WTC11 (cell line): ENCODE measurements at regions not wholly inside any gene's neighbourhood (a gene's known extent, or its start where the extent isn't known, plus 50 kb on each side); places are given as distances from the start of the nearest gene placed in this dataset.
A peak's percentile ranks its signal among the peaks of the same experiment; 100 is the strongest.

Experiments used
- ATAC-seq: fragments of 200-7000 bp; cut with Tn5 transposase; 2 replicates; pipeline ENCODE4 v1.10.0; 2021; ENCODE audit warnings: mild to moderate bottlenecking, moderate library complexity
- CTCF ChIA-PET: fragments of 300-600 bp; sonication (Branson Sonifier 250); formaldehyde crosslinking; loops from one replicate; lab custom pipeline; 2021; ENCODE audit warnings: antibody characterized with exemption; lab: Charles Lee
- POLR2A ChIA-PET: fragments of 350-600 bp; sonication (Branson Sonifier 250); formaldehyde crosslinking; loops from one replicate; lab custom pipeline; 2021; ENCODE audit warnings: antibody characterized with exemption; lab: Charles Lee
- DNase-seq: peaks from one replicate; pipeline ENCODE4 v3.0.0; 2021; ENCODE audit warnings: low spot score
- H3K27ac Mint-ChIP-seq: 2 replicates; pipeline ENCODE4 v1.8.0; 2021; ENCODE audit warnings: mixed read lengths
- H3K27me3 Mint-ChIP-seq: 2 replicates; pipeline ENCODE4 v1.8.0; 2021; ENCODE audit warnings: low read depth, mild to moderate bottlenecking, moderate library complexity, mixed read lengths
- H3K36me3 Mint-ChIP-seq: 2 replicates; pipeline ENCODE4 v1.8.0; 2021; ENCODE audit warnings: mixed read lengths
- H3K4me1 Mint-ChIP-seq: 2 replicates; pipeline ENCODE4 v1.8.0; 2022; ENCODE audit warnings: mixed read lengths
- H3K4me3 Mint-ChIP-seq: 2 replicates; pipeline ENCODE4 v1.8.0; 2021; ENCODE audit warnings: mild to moderate bottlenecking, moderate library complexity, mixed read lengths
- H3K9me3 Mint-ChIP-seq: 2 replicates; pipeline ENCODE4 v1.8.0; 2021; ENCODE audit warnings: mixed read lengths
- ARID4B ChIP-seq: sonication (generic); formaldehyde crosslinking; IDR thresholded peaks from 2 replicates; pipeline ENCODE4 v1.8.0; 2023; ENCODE audit warnings: missing genetic modification reagents, mild to moderate bottlenecking, borderline replicate concordance
- ATF6 ChIP-seq: sonication (generic); formaldehyde crosslinking; IDR thresholded peaks from 2 replicates; pipeline ENCODE4 v1.8.1; 2023; ENCODE audit warnings: mild to moderate bottlenecking, missing genetic modification reagents
- CREB1 ChIP-seq: sonication (generic); formaldehyde crosslinking; IDR thresholded peaks from 2 replicates; pipeline ENCODE4 v1.8.0; 2023; ENCODE audit warnings: mild to moderate bottlenecking, missing genetic modification reagents
- HMGXB4 ChIP-seq: sonication (generic); formaldehyde crosslinking; IDR thresholded peaks from 2 replicates; pipeline ENCODE4 v1.8.1; 2023; ENCODE audit warnings: mild to moderate bottlenecking, moderate library complexity, missing genetic modification reagents
- IRF2 ChIP-seq: sonication (generic); formaldehyde crosslinking; IDR thresholded peaks from 2 replicates; pipeline ENCODE4 v1.8.0; 2022; ENCODE audit warnings: low read depth, missing genetic modification reagents, borderline replicate concordance
- NR2C2 ChIP-seq: sonication (generic); formaldehyde crosslinking; IDR thresholded peaks from 2 replicates; pipeline ENCODE4 v1.8.0; 2022; ENCODE audit warnings: mild to moderate bottlenecking, missing genetic modification reagents
- PRRX2 ChIP-seq: fragments of 250-450 bp; sonication (Bioruptor Pico); IDR thresholded peaks from 2 replicates; pipeline ENCODE4 v1.8.0; 2021; ENCODE audit warnings: mild to moderate bottlenecking
- RORB ChIP-seq: fragments of 250-450 bp; sonication (Bioruptor Pico); IDR thresholded peaks from 2 replicates; pipeline ENCODE4 v1.9.0; 2021; ENCODE audit warnings: mild to moderate bottlenecking
- SMAD3 ChIP-seq: sonication (generic); formaldehyde crosslinking; IDR thresholded peaks from 2 replicates; pipeline ENCODE4 v1.8.0; 2022; ENCODE audit warnings: missing genetic modification reagents, mild to moderate bottlenecking, borderline replicate concordance
- ZNF232 ChIP-seq: sonication (generic); formaldehyde crosslinking; IDR thresholded peaks from 2 replicates; pipeline ENCODE4 v1.8.0; 2022; ENCODE audit warnings: mild to moderate bottlenecking, missing genetic modification reagents
- ZNF396 ChIP-seq: fragments of 250-450 bp; sonication (Bioruptor Pico); IDR thresholded peaks from 2 replicates; pipeline ENCODE4 v1.8.0; 2021; ENCODE audit warnings: mild to moderate bottlenecking, moderate library complexity, borderline replicate concordance
- TF ChIP-seq, protein P1 (sequence below): sonication (generic); formaldehyde crosslinking; IDR thresholded peaks from 2 replicates; pipeline ENCODE4 v1.8.1; 2022; ENCODE audit warnings: mild to moderate bottlenecking, missing genetic modification reagents, moderate library complexity, borderline replicate concordance
- TF ChIP-seq, protein P2 (sequence below): sonication (generic); formaldehyde crosslinking; IDR thresholded peaks from 2 replicates; pipeline ENCODE4 v1.8.0; 2022; ENCODE audit warnings: mild to moderate bottlenecking, missing genetic modification reagents
- TF ChIP-seq, protein P3 (sequence below): sonication (generic); formaldehyde crosslinking; conservative IDR thresholded peaks from 2 replicates; pipeline ENCODE4 v1.8.1; 2023; ENCODE audit warnings: mild to moderate bottlenecking, low read depth, missing genetic modification reagents, moderate library complexity

DNA sequence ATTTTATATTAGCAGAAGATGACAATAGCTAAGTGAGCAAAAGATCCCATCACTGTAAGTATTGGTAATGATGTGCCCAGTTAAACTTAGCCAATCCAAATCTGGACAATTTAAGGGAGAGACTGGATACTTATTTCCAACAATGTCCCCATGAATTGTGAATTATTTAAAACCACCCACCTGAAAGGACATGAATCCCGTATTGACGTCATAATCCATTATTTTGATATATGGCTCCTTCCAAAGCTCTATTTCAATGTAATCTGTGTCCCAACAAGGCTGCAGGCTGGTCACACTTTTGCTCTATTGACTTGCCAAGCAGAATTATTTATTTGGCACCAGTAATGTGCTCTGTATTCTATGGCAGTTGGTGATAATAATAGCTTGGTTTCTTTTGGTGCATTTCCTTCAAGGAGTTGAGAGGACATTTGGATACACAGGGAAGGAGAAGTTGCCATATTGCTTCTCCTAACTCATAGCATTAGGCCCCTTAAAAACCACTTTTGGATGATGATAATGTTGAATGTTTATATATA, 157.2 kb downstream of the NMUR2 start:
- DNase-seq (no peak), ATAC-seq (no peak)
- TF ChIP-seq IRF2 (no peak), SMAD3 (CRISPR knock-in tag) (no peak), HMGXB4 (no peak), ZNF396 (CRISPR knock-in tag) (no peak), ATF6 (CRISPR knock-in tag) (no peak), PRRX2 (CRISPR knock-in tag) (no peak), NR2C2 (CRISPR knock-in tag) (no peak), CREB1 (no peak)
- TF ChIP-seq, protein P1, sequence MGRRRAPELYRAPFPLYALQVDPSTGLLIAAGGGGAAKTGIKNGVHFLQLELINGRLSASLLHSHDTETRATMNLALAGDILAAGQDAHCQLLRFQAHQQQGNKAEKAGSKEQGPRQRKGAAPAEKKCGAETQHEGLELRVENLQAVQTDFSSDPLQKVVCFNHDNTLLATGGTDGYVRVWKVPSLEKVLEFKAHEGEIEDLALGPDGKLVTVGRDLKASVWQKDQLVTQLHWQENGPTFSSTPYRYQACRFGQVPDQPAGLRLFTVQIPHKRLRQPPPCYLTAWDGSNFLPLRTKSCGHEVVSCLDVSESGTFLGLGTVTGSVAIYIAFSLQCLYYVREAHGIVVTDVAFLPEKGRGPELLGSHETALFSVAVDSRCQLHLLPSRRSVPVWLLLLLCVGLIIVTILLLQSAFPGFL: no peak
- TF ChIP-seq, protein P2, sequence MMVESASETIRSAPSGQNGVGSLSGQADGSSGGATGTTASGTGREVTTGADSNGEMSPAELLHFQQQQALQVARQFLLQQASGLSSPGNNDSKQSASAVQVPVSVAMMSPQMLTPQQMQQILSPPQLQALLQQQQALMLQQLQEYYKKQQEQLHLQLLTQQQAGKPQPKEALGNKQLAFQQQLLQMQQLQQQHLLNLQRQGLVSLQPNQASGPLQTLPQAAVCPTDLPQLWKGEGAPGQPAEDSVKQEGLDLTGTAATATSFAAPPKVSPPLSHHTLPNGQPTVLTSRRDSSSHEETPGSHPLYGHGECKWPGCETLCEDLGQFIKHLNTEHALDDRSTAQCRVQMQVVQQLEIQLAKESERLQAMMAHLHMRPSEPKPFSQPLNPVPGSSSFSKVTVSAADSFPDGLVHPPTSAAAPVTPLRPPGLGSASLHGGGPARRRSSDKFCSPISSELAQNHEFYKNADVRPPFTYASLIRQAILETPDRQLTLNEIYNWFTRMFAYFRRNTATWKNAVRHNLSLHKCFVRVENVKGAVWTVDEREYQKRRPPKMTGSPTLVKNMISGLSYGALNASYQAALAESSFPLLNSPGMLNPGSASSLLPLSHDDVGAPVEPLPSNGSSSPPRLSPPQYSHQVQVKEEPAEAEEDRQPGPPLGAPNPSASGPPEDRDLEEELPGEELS (CRISPR knock-in tag): no peak
- TF ChIP-seq, protein P3, sequence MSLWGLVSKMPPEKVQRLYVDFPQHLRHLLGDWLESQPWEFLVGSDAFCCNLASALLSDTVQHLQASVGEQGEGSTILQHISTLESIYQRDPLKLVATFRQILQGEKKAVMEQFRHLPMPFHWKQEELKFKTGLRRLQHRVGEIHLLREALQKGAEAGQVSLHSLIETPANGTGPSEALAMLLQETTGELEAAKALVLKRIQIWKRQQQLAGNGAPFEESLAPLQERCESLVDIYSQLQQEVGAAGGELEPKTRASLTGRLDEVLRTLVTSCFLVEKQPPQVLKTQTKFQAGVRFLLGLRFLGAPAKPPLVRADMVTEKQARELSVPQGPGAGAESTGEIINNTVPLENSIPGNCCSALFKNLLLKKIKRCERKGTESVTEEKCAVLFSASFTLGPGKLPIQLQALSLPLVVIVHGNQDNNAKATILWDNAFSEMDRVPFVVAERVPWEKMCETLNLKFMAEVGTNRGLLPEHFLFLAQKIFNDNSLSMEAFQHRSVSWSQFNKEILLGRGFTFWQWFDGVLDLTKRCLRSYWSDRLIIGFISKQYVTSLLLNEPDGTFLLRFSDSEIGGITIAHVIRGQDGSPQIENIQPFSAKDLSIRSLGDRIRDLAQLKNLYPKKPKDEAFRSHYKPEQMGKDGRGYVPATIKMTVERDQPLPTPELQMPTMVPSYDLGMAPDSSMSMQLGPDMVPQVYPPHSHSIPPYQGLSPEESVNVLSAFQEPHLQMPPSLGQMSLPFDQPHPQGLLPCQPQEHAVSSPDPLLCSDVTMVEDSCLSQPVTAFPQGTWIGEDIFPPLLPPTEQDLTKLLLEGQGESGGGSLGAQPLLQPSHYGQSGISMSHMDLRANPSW: no peak
- Mint-ChIP-seq H3K4me1 (no peaks in the 10 kb centered on the region), H3K27ac (no peak overlapping the region), H3K27me3 (peaks cover 11% of the 10 kb centered on the region), H3K36me3 (no peaks in the 10 kb centered on the region), H3K9me3 (no peaks in the 10 kb centered on the region), H3K4me3 (no peak overlapping the region)
- ChIA-PET POLR2A (no interaction called here), CTCF (no interaction called here)

GRCh38 chr5:152246401-152246800, 158.7 kb downstream of the NMUR2 start:
- ChIA-PET CTCF (no interaction called here), POLR2A (no interaction called here)
- no peaks in the 10 kb centered on the region for H3K36me3 Mint-ChIP-seq
- no peaks in the 10 kb centered on the region for H3K9me3 Mint-ChIP-seq
- peaks cover 14% of the 10 kb centered on the region for H3K27me3 Mint-ChIP-seq
- no peak overlapping the region for H3K4me3 Mint-ChIP-seq
- no peaks in the 10 kb centered on the region for H3K4me1 Mint-ChIP-seq
- ATAC-seq (peak; percentile 67), DNase-seq (peak; percentile 71)
- no peak for TF ChIP-seq RORB (CRISPR knock-in tag)
- TF ChIP-seq ZNF232 (CRISPR knock-in tag): 0 out of 2 replicates have a peak, but pooled peaks have one; percentile 39
- no peak for TF ChIP-seq ARID4B (CRISPR knock-in tag)
- no peak overlapping the region for H3K27ac Mint-ChIP-seq
